ENCODE measurements at regions not wholly inside any gene's neighbourhood (a gene's known extent, or its start where the extent isn't known, plus 50 kb on each side); places are given as distances from the start of the nearest gene placed in this dataset.

DNA sequence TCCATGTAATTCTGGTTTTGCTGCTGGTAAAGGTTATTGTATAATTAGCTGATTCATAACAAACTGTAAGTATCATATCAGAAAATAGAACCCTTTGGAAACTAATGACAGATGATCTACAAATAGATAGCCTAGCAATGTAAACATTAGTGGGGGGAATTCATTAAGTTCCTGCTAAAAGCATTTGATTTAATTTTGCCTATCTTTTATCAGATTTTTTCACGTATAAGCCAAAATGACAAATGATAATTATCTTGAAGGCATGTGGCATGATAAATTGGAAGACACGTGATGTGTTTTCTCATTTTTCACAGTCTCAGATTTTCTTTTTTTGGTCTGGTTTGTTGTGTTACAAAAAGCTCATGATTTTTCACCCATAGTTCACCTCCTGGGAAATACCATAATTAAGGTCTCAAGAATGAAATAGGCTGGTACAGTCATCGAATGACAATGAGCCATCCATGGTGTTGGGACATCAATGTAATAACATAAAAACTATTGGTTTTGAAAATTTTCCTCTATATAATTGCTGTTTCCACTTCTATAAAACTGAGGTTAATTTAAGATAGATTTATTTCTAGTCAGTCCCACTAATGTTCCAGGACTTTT is 325.9 kb upstream of the TBL1XR1 start:
- Histone ChIP-seq H3K9ac (ENCODE audit: low read depth in 1 of 2, low read length in 2 of 2) (no peak overlapping the region), H3K9me3 (ENCODE audit: control insufficient read depth in 4 of 4, low read length in 3 of 4) (no peaks in the 10 kb centered on the region), H3K27ac (ENCODE audit: low read depth in 1 of 2, low read length in 2 of 2) (no peak overlapping the region), H3K27me3 (ENCODE audit: control insufficient read depth in 4 of 4, insufficient read depth in 4 of 4, low read length in 3 of 4) (no peaks in the 10 kb centered on the region), H3K4me3 (ENCODE audit: low read depth in 1 of 3, low read length in 3 of 3) (no peak overlapping the region), H3K4me1 (ENCODE audit: control insufficient read depth in 4 of 4, insufficient read depth in 4 of 4, low read length in 3 of 4) (no peaks in the 10 kb centered on the region), H3K36me3 (ENCODE audit: control insufficient read depth in 4 of 4, insufficient read depth in 3 of 4, low read depth in 1 of 4, low read length in 3 of 4) (no peaks in the 10 kb centered on the region)
- DNase-seq (ENCODE audit: low spot score), result no peak
- TF ChIP-seq, protein P1, sequence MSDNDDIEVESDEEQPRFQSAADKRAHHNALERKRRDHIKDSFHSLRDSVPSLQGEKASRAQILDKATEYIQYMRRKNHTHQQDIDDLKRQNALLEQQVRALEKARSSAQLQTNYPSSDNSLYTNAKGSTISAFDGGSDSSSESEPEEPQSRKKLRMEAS (IDR thresholded peaks at IDR 0.05), result no peak
- no peak for TF ChIP-seq HNF4G (IDR thresholded peaks at IDR 0.05)
- TF ChIP-seq FOXA2 (IDR thresholded peaks at IDR 0.05), result no peak
- TF ChIP-seq, protein P2, sequence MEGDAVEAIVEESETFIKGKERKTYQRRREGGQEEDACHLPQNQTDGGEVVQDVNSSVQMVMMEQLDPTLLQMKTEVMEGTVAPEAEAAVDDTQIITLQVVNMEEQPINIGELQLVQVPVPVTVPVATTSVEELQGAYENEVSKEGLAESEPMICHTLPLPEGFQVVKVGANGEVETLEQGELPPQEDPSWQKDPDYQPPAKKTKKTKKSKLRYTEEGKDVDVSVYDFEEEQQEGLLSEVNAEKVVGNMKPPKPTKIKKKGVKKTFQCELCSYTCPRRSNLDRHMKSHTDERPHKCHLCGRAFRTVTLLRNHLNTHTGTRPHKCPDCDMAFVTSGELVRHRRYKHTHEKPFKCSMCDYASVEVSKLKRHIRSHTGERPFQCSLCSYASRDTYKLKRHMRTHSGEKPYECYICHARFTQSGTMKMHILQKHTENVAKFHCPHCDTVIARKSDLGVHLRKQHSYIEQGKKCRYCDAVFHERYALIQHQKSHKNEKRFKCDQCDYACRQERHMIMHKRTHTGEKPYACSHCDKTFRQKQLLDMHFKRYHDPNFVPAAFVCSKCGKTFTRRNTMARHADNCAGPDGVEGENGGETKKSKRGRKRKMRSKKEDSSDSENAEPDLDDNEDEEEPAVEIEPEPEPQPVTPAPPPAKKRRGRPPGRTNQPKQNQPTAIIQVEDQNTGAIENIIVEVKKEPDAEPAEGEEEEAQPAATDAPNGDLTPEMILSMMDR (IDR thresholded peaks at IDR 0.05; ENCODE audit: low read depth, low read length, missing input control), result no peak
- TF ChIP-seq, protein P3, sequence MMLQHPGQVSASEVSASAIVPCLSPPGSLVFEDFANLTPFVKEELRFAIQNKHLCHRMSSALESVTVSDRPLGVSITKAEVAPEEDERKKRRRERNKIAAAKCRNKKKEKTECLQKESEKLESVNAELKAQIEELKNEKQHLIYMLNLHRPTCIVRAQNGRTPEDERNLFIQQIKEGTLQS (IDR thresholded peaks at IDR 0.05), result no peak
- TF ChIP-seq, protein P4, sequence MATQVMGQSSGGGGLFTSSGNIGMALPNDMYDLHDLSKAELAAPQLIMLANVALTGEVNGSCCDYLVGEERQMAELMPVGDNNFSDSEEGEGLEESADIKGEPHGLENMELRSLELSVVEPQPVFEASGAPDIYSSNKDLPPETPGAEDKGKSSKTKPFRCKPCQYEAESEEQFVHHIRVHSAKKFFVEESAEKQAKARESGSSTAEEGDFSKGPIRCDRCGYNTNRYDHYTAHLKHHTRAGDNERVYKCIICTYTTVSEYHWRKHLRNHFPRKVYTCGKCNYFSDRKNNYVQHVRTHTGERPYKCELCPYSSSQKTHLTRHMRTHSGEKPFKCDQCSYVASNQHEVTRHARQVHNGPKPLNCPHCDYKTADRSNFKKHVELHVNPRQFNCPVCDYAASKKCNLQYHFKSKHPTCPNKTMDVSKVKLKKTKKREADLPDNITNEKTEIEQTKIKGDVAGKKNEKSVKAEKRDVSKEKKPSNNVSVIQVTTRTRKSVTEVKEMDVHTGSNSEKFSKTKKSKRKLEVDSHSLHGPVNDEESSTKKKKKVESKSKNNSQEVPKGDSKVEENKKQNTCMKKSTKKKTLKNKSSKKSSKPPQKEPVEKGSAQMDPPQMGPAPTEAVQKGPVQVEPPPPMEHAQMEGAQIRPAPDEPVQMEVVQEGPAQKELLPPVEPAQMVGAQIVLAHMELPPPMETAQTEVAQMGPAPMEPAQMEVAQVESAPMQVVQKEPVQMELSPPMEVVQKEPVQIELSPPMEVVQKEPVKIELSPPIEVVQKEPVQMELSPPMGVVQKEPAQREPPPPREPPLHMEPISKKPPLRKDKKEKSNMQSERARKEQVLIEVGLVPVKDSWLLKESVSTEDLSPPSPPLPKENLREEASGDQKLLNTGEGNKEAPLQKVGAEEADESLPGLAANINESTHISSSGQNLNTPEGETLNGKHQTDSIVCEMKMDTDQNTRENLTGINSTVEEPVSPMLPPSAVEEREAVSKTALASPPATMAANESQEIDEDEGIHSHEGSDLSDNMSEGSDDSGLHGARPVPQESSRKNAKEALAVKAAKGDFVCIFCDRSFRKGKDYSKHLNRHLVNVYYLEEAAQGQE (IDR thresholded peaks at IDR 0.05), result no peak
- no peak for TF ChIP-seq EGR1 (IDR thresholded peaks at IDR 0.05; ENCODE audit: low read depth in 2 of 2)
- no peak for TF ChIP-seq JUND (IDR thresholded peaks at IDR 0.05)
- no peak for TF ChIP-seq YY1 (IDR thresholded peaks at IDR 0.05)
- no peak for TF ChIP-seq NR2F2 (IDR thresholded peaks at IDR 0.05)
- no peak for TF ChIP-seq HNF4A (conservative IDR thresholded peaks at IDR 0.05)
- TF ChIP-seq, protein P5, sequence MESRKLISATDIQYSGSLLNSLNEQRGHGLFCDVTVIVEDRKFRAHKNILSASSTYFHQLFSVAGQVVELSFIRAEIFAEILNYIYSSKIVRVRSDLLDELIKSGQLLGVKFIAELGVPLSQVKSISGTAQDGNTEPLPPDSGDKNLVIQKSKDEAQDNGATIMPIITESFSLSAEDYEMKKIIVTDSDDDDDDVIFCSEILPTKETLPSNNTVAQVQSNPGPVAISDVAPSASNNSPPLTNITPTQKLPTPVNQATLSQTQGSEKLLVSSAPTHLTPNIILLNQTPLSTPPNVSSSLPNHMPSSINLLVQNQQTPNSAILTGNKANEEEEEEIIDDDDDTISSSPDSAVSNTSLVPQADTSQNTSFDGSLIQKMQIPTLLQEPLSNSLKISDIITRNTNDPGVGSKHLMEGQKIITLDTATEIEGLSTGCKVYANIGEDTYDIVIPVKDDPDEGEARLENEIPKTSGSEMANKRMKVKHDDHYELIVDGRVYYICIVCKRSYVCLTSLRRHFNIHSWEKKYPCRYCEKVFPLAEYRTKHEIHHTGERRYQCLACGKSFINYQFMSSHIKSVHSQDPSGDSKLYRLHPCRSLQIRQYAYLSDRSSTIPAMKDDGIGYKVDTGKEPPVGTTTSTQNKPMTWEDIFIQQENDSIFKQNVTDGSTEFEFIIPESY (IDR thresholded peaks at IDR 0.05), result no peak
- TF ChIP-seq RAD21 (IDR thresholded peaks at IDR 0.05), result no peak
- TF ChIP-seq SP1 (IDR thresholded peaks at IDR 0.05), result no peak
- TF ChIP-seq GABPA (IDR thresholded peaks at IDR 0.05 in 1 of 2, conservative IDR thresholded peaks at IDR 0.05 in 1 of 2), result no peak
- no peak for TF ChIP-seq FOXA1 (IDR thresholded peaks at IDR 0.05)
- no peak for TF ChIP-seq RXRA (IDR thresholded peaks at IDR 0.05)
- no peak for TF ChIP-seq TAF1 (conservative IDR thresholded peaks at IDR 0.05)
- 65% methylated on average over 3 of the region's 3 CpGs for WGBS
